MM.1S (cell line): ENCODE measurements at regions not wholly inside any gene's neighbourhood (a gene's known extent, or its start where the extent isn't known, plus 50 kb on each side); places are given as distances from the start of the nearest gene placed in this dataset.

Source experiments
- DNase-seq: peaks from one replicate; pipeline ENCODE4 v3.0.0-alpha.2; 2015
- H2AFZ ChIP-seq: fragments of 300-600 bp; sonication (generic); 2 replicates; pipeline ENCODE4 v1.6.0; 2016; ENCODE audit warnings: antibody characterized with exemption, low read length
- H3F3A ChIP-seq: fragments of 300-600 bp; sonication (generic); 2 replicates; pipeline ENCODE4 v1.6.1; 2016; ENCODE audit warnings: mild to moderate bottlenecking, antibody characterized with exemption, low read length, moderate library complexity, mixed read lengths; ENCODE audit not compliant: insufficient read depth
- H3K27ac ChIP-seq: fragments of 300-600 bp; sonication (generic); 2 replicates; pipeline ENCODE4 v1.5.1; 2016; ENCODE audit warnings: mild to moderate bottlenecking, low read length
- H3K27me3 ChIP-seq: fragments of 300-600 bp; sonication (generic); replicated peaks from 2 replicates; pipeline ENCODE4 v1.6.0; 2016; ENCODE audit warnings: low read length; ENCODE audit not compliant: insufficient read depth
- H3K36me3 ChIP-seq: fragments of 300-600 bp; sonication (generic); replicated peaks from 2 replicates; pipeline ENCODE4 v1.6.1; 2016; ENCODE audit warnings: mild to moderate bottlenecking, low read length, mixed read lengths; ENCODE audit not compliant: insufficient read depth
- H3K4me1 ChIP-seq: fragments of 300-600 bp; sonication (generic); 2 replicates; pipeline ENCODE4 v1.6.1; 2016; ENCODE audit warnings: low read length, mixed read lengths
- H3K4me2 ChIP-seq: fragments of 300-600 bp; sonication (generic); 2 replicates; pipeline ENCODE4 v1.6.0; 2016; ENCODE audit warnings: low read depth, low read length
- H3K4me3 ChIP-seq: fragments of 300-600 bp; sonication (generic); 2 replicates; pipeline ENCODE4 v1.5.1; 2016; ENCODE audit warnings: low read length, mixed read lengths
- H3K79me2 ChIP-seq: fragments of 300-600 bp; sonication (generic); 2 replicates; pipeline ENCODE4 v1.6.1; 2016; ENCODE audit warnings: mixed run types, low read length, mixed read lengths
- H3K9ac ChIP-seq: fragments of 300-600 bp; sonication (generic); 2 replicates; pipeline ENCODE4 v1.6.1; 2016; ENCODE audit warnings: low read length, mixed read lengths
- H3K9me2 ChIP-seq: fragments of 300-600 bp; sonication (generic); replicated peaks from 2 replicates; pipeline ENCODE4 v1.6.1; 2016; ENCODE audit warnings: mild to moderate bottlenecking, low read length, mixed read lengths; ENCODE audit not compliant: insufficient read depth
- H3K9me3 ChIP-seq: fragments of 300-600 bp; sonication (generic); replicated peaks from 2 replicates; pipeline ENCODE4 v1.6.1; 2016; ENCODE audit warnings: mild to moderate bottlenecking, low read length, mixed read lengths; ENCODE audit not compliant: insufficient read depth
- H4K20me1 ChIP-seq: fragments of 300-600 bp; sonication (generic); 2 replicates; pipeline ENCODE4 v1.6.1; 2016; ENCODE audit warnings: mild to moderate bottlenecking, low read length, moderate library complexity, mixed read lengths; ENCODE audit not compliant: insufficient read depth
- EZH2 ChIP-seq: fragments of 300-600 bp; sonication (generic); optimal IDR thresholded peaks from 2 replicates; pipeline ENCODE3; 2017; ENCODE audit warnings: low read depth, mild to moderate bottlenecking, antibody characterized with exemption, low read length, mixed read lengths
- EZH2phosphoT487 ChIP-seq: fragments of 300-600 bp; sonication (generic); IDR thresholded peaks from 2 replicates; pipeline ENCODE4 v1.6.1; 2018; ENCODE audit warnings: antibody characterized with exemption, low read length
- TF ChIP-seq, protein P1 (sequence below): fragments of 300-600 bp; sonication (generic); IDR thresholded peaks from 2 replicates; pipeline ENCODE4 v1.5.1; 2016; ENCODE audit warnings: antibody characterized with exemption, low read length, mixed read lengths

DNA sequence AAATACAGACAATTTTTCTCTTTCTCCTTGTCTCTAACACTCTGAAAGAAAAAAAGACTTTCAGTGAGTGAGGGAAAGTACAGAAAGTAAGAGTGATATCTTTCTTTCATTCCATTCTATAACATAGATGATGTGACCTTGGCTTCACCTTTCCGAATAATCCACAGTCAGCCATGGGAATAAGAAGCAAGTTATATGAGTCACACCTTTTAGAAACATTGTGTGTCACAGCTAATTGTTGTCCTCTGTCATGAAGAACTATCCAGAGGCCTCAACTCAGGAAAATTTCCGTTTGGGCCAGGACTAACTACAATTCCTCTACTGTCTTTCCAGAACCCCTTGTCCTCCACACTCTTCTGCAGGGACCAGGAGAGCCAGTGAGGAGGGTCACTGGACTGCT, 209.7 kb upstream of the FAR2 start:
- Histone ChIP-seq H3K4me1 (no peaks in the 10 kb centered on the region), H3K4me2 (no peak overlapping the region), H3K27ac (no peak overlapping the region), H3K27me3 (no peaks in the 10 kb centered on the region), H4K20me1 (no peaks in the 10 kb centered on the region), H3K9me3 (no peaks in the 10 kb centered on the region), H3K79me2 (no peaks in the 10 kb centered on the region), H3K4me3 (no peak overlapping the region), H3K36me3 (no peaks in the 10 kb centered on the region), H3K9me2 (no peaks in the 10 kb centered on the region), H3F3A (no peaks in the 10 kb centered on the region), H2AFZ (no peak overlapping the region), H3K9ac (no peak overlapping the region)
- TF ChIP-seq EZH2phosphoT487 (no peak), EZH2 (no peak)
- TF ChIP-seq, protein P1, sequence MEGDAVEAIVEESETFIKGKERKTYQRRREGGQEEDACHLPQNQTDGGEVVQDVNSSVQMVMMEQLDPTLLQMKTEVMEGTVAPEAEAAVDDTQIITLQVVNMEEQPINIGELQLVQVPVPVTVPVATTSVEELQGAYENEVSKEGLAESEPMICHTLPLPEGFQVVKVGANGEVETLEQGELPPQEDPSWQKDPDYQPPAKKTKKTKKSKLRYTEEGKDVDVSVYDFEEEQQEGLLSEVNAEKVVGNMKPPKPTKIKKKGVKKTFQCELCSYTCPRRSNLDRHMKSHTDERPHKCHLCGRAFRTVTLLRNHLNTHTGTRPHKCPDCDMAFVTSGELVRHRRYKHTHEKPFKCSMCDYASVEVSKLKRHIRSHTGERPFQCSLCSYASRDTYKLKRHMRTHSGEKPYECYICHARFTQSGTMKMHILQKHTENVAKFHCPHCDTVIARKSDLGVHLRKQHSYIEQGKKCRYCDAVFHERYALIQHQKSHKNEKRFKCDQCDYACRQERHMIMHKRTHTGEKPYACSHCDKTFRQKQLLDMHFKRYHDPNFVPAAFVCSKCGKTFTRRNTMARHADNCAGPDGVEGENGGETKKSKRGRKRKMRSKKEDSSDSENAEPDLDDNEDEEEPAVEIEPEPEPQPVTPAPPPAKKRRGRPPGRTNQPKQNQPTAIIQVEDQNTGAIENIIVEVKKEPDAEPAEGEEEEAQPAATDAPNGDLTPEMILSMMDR = no peak
- DNase-seq = no peak

GRCh38 chr12:28941248-28941647, 207.8 kb upstream of the FAR2 start:
- Histone ChIP-seq H3K4me2 (no peak overlapping the region), H3K27ac (no peak overlapping the region), H3K9ac (no peak overlapping the region), H3K4me3 (no peak overlapping the region), H3K27me3 (no peaks in the 10 kb centered on the region), H3K9me3 (no peaks in the 10 kb centered on the region), H3K36me3 (no peaks in the 10 kb centered on the region), H2AFZ (no peak overlapping the region), H3K79me2 (no peaks in the 10 kb centered on the region), H3K9me2 (no peaks in the 10 kb centered on the region), H4K20me1 (no peaks in the 10 kb centered on the region), H3K4me1 (no peaks in the 10 kb centered on the region), H3F3A (no peaks in the 10 kb centered on the region)
- TF ChIP-seq EZH2 = no peak
- TF ChIP-seq EZH2phosphoT487 = no peak
- TF ChIP-seq, protein P1 = no peak
- no peak for DNase-seq

DNA sequence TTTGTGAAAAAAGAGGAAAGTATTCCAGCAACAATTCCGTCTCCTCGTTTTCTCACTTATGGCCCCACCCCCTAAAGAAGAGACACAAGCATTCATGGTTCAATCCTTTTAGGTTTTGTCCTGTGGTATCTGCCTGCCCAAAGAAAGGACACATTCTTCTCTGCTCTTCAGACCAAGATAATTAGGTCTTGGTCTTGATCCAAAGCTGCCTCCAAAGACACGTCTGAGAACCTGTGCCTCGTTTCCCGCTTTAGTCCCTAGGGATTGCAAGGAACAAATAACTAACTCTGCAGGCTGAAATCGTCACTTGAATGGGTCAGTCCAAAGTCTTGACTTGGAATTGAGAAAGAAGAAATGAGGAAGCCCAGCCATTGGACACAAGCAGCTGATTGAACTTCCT, 202.7 kb upstream of the FAR2 start:
- H3F3A ChIP-seq = no peaks in the 10 kb centered on the region
- no peak overlapping the region for H3K4me3 ChIP-seq
- H3K79me2 ChIP-seq = no peaks in the 10 kb centered on the region
- H3K4me1 ChIP-seq = no peaks in the 10 kb centered on the region
- TF ChIP-seq, protein P1 = no peak
- TF ChIP-seq EZH2phosphoT487 = no peak
- TF ChIP-seq EZH2 = no peak
- no peaks in the 10 kb centered on the region for H4K20me1 ChIP-seq
- no peak overlapping the region; the same call in 1 of the 2 replicates for H3K9ac ChIP-seq
- no peak overlapping the region for H2AFZ ChIP-seq
- H3K9me3 ChIP-seq = no peaks in the 10 kb centered on the region
- H3K9me2 ChIP-seq = no peaks in the 10 kb centered on the region
- H3K27me3 ChIP-seq = no peaks in the 10 kb centered on the region
- no peak for DNase-seq
- H3K27ac ChIP-seq = no peak overlapping the region
- H3K36me3 ChIP-seq = no peaks in the 10 kb centered on the region
- H3K4me2 ChIP-seq = no peak overlapping the region
